ENCODE measurements at regions not wholly inside any gene's neighbourhood (a gene's known extent, or its start where the extent isn't known, plus 50 kb on each side); places are given as distances from the start of the nearest gene placed in this dataset.

GRCh38 chr20:22160101-22160652 lies 424.2 kb downstream of the FOXA2 start:
- no peak overlapping the region for H3K27ac ChIP-seq (ENCODE audit: extremely low read depth, low read depth, low read length)
- H3K36me3 ChIP-seq (ENCODE audit: control insufficient read depth, insufficient read depth, low read length), result no peaks in the 10 kb centered on the region
- H3K9ac ChIP-seq (ENCODE audit: insufficient read depth in 1 of 2, low read depth in 2 of 2, low read length in 2 of 2), result no peak overlapping the region
- no peaks in the 10 kb centered on the region for H3K9me3 ChIP-seq (replicated peaks; ENCODE audit: control insufficient read depth, insufficient read depth, low read depth, low read length)
- no peaks in the 10 kb centered on the region for H3K9me1 ChIP-seq (ENCODE audit: control insufficient read depth, insufficient read depth, low read length)
- DNase-seq (ENCODE audit: extremely low read depth in 1 of 4, low spot score in 3 of 4) (no peak), FAIRE-seq (no peak), ATAC-seq (no peak)
- no peak overlapping the region for H3K4me2 ChIP-seq (ENCODE audit: insufficient read depth, low read length)
- in situ Hi-C loops (cut with MboI) (no loop called here), intact Hi-C loops (cut with micrococcal nuclease) (no loop called here)
- H3K4me1 ChIP-seq (replicated peaks in 1 of 2; ENCODE audit: control insufficient read depth in 2 of 2, insufficient read depth in 2 of 2, low read length in 2 of 2), result no peaks in the 10 kb centered on the region
- H3K4me3 ChIP-seq, result no peak overlapping the region
- CTCF ChIA-PET (ENCODE audit: low intra/inter-chr PET ratio), result no interaction called here
- no peaks in the 10 kb centered on the region for H3K79me2 ChIP-seq (ENCODE audit: control insufficient read depth, insufficient read depth, low read length)
- H3K27me3 ChIP-seq (ENCODE audit: control insufficient read depth in 2 of 2, insufficient read depth in 2 of 2, low read length in 2 of 2), result no peaks in the 10 kb centered on the region
- no peaks in the 10 kb centered on the region for H4K20me1 ChIP-seq (replicated peaks; ENCODE audit: control insufficient read depth, insufficient read depth, low read length)
- no peak overlapping the region for H2AFZ ChIP-seq (ENCODE audit: low read depth, low read length)
- POLR2A ChIA-PET, result no interaction called here
- WGBS (ENCODE audit: insufficient coverage, low coverage, missing lambda C conversion rate), result 0% methylated on average over 6 of the region's 10 CpGs
- TF ChIP-seq ZNF124 (CRISPR knock-in tag; IDR thresholded peaks at IDR 0.05) (no peak), NRF1 (conservative IDR thresholded peaks at IDR 0.05 in 1 of 2, IDR thresholded peaks at IDR 0.05 in 1 of 2) (peak; percentile 69 to 75), SREBF1 (IDR thresholded peaks at IDR 0.05; ENCODE audit: borderline replicate concordance, low read depth, low read length) (no peak)
- no TSS peak for BruUV-seq (replicated peaks)

DNA sequence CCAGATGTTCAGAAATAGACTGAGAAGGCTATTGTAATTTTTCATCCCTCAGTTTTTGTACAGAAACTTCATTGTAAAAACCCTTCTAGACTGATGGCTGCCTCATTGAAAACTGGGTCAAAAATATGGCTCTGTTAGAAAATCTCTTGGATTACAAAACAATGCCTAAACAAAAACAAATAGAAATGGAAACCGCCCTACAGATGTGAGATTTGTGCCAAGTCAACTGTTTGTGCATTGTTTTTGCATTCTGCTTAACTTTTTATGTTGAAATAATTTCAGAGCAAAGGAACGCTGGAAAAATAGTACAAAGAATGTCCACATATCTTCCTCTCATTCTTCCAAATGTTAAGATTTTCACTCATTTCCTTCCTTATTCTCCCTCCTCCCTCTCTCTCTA lies 425.1 kb downstream of the FOXA2 start:
- in situ Hi-C loops (cut with MboI), result no loop called here
- TF ChIP-seq HMGN3 (IDR thresholded peaks at IDR 0.05; ENCODE audit: borderline replicate concordance, extremely low read depth, insufficient read length, low read depth, low read length) (no peak), ID3 (CRISPR knock-in tag; IDR thresholded peaks at IDR 0.05) (no peak), ID3 (tag; IDR thresholded peaks at IDR 0.05) (no peak), MBD2 (IDR thresholded peaks at IDR 0.05; ENCODE audit: borderline replicate concordance, low read depth) (no peak), DIDO1 (tag; IDR thresholded peaks at IDR 0.05; ENCODE audit: low read depth) (no peak), ZNF551 (CRISPR knock-in tag; IDR thresholded peaks at IDR 0.05) (no peak), PCBP1 (IDR thresholded peaks at IDR 0.05; ENCODE audit: low read depth, low read length, poor library complexity, severe bottlenecking) (no peak), ZBTB5 (IDR thresholded peaks at IDR 0.05) (no peak), L3MBTL2 (IDR thresholded peaks at IDR 0.05) (no peak), RNF219 (CRISPR knock-in tag; IDR thresholded peaks at IDR 0.05) (no peak)

More for the DNA sequence above, 425.1 kb downstream of the FOXA2 start:
- H3K4me3 ChIP-seq, result no peak overlapping the region
- no peak for ATAC-seq
- no peaks in the 10 kb centered on the region for H3K36me3 ChIP-seq (ENCODE audit: control insufficient read depth, insufficient read depth, low read length)
- no peak overlapping the region for H3K27ac ChIP-seq (ENCODE audit: extremely low read depth, low read depth, low read length)
- H3K9ac ChIP-seq (ENCODE audit: insufficient read depth in 1 of 2, low read depth in 2 of 2, low read length in 2 of 2), result no peak overlapping the region
- H3K9me1 ChIP-seq (ENCODE audit: control insufficient read depth, insufficient read depth, low read length), result no peaks in the 10 kb centered on the region
- H3K27me3 ChIP-seq (ENCODE audit: control insufficient read depth in 2 of 2, insufficient read depth in 2 of 2, low read length in 2 of 2), result no peaks in the 10 kb centered on the region
- ChIA-PET POLR2A (no interaction called here), CTCF (ENCODE audit: low intra/inter-chr PET ratio) (no interaction called here)
- BruUV-seq (replicated peaks), result no TSS peak
- WGBS (ENCODE audit: insufficient coverage, low coverage, missing lambda C conversion rate), result 0% methylated on average over 2 of the region's 2 CpGs
- H3K79me2 ChIP-seq (ENCODE audit: control insufficient read depth, insufficient read depth, low read length), result no peaks in the 10 kb centered on the region
- no peaks in the 10 kb centered on the region for H3K9me3 ChIP-seq (replicated peaks; ENCODE audit: control insufficient read depth, insufficient read depth, low read depth, low read length)
- no peaks in the 10 kb centered on the region for H3K4me1 ChIP-seq (replicated peaks in 1 of 2; ENCODE audit: control insufficient read depth in 2 of 2, insufficient read depth in 2 of 2, low read length in 2 of 2)
- no peak for DNase-seq (ENCODE audit: extremely low read depth in 1 of 4, low spot score in 3 of 4)
- no peaks in the 10 kb centered on the region for H4K20me1 ChIP-seq (replicated peaks; ENCODE audit: control insufficient read depth, insufficient read depth, low read length)
- no peak for FAIRE-seq
- intact Hi-C loops (cut with micrococcal nuclease), result no loop called here
- no peak overlapping the region for H3K4me2 ChIP-seq (ENCODE audit: insufficient read depth, low read length)
- H2AFZ ChIP-seq (ENCODE audit: low read depth, low read length), result no peak overlapping the region

All from K562 (cell line).